ENCODE measurements at regions not wholly inside any gene's neighbourhood (a gene's known extent, or its start where the extent isn't known, plus 50 kb on each side); places are given as distances from the start of the nearest gene placed in this dataset.

DNA sequence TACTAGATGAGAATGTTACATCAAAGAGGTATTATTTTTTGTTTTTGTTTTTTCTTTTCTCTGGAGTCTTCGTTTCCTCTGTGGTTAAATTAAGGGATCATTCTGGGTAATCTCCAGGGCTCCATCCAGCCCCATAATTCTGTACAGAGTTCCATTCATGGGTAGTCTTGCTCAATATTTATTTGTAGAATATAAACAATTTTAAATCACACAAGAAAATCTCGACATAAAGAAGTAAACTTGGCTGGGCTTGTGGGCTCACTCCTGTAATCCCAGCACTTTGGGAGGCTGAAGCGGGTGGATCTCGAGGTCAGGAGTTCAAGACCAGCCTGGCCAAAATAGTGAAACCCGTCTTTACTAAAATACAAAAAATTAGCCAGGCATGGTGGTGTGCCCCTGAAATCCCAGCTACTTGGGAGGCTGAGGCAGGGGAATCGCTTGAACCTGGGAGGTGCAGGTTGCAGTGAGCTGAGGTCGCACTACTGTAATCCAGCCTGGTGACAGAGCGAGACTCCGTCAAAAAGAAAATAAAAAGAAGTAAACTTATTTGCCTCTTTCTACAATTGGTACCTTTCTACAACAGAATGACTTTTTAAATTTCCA lies 166.8 kb upstream of the TGFBR2 start:
- Histone ChIP-seq H3K36me3 (replicated peaks) (no peaks in the 10 kb centered on the region), H3K27me3 (replicated peaks) (no peaks in the 10 kb centered on the region), H3K27ac (no peak overlapping the region), H3K4me3 (ENCODE audit: low read depth, low read length) (no peak overlapping the region)
- TF ChIP-seq CTCF (IDR thresholded peaks at IDR 0.05; ENCODE audit: low read depth, low read length, missing control alignments): no peak
- in situ Hi-C loops (cut with HindIII; ENCODE audit: low pct_ligation_motif_present, low sequenced_read_pairs): no loop called here
- no peak for DNase-seq

DNA sequence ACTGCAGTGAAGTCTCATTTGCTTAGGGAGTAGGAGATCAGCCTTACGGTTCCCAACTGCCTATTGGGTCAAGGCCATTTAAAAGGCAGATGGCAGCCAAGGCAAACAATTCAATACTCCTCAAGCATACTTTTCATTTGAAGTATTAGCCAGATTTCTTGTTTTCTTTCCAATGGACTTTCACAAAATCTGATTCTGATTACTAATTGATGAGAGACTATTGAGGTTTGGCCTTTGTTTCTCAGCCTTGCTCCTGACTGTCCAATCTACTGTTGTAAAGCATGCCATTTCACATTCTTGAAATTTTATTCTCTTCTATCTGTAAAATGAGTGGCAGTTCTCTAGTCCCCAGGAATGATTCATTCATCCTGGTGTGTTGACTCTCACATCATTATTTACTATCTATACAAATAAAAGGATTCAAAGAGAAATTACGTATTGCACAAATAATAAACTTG lies 166.2 kb upstream of the TGFBR2 start:
- H3K27me3 ChIP-seq (replicated peaks): no peaks in the 10 kb centered on the region
- peak; percentile 39 for DNase-seq
- in situ Hi-C loops (cut with HindIII; ENCODE audit: low pct_ligation_motif_present, low sequenced_read_pairs): no loop called here
- H3K27ac ChIP-seq: no peak overlapping the region
- H3K36me3 ChIP-seq (replicated peaks): no peaks in the 10 kb centered on the region
- no peak for TF ChIP-seq CTCF (IDR thresholded peaks at IDR 0.05; ENCODE audit: low read depth, low read length, missing control alignments)
- H3K4me3 ChIP-seq (ENCODE audit: low read depth, low read length): no peak overlapping the region

DNA sequence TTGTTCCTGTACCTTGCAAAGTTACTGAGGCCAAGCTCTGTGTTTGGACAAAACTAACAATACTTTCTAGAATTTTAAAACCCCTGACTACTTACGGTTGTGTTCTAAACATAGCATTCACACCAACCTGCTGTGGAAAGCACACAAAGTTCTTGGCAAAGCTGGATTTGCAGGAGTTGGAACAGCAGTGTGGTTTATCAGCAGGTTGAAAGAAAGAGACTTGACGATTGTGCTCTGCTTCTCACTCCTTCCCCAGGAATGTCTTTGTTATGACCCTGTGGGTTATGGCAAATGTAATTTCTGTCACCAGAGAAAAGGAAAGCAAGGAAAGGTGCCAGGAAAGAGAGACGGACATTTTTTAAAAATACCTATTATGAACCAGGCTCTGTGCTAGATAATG lies 165.5 kb upstream of the TGFBR2 start:
- no peak for TF ChIP-seq CTCF (IDR thresholded peaks at IDR 0.05; ENCODE audit: low read depth, low read length, missing control alignments)
- no peaks in the 10 kb centered on the region for H3K27me3 ChIP-seq (replicated peaks)
- DNase-seq: no peak
- in situ Hi-C loops (cut with HindIII; ENCODE audit: low pct_ligation_motif_present, low sequenced_read_pairs): no loop called here
- H3K36me3 ChIP-seq (replicated peaks): no peaks in the 10 kb centered on the region
- H3K27ac ChIP-seq: no peak overlapping the region
- H3K4me3 ChIP-seq (ENCODE audit: low read depth, low read length): no peak overlapping the region

- H3K27me3 ChIP-seq (replicated peaks): no peaks in the 10 kb centered on the region
- no peak for DNase-seq
- no peak for TF ChIP-seq CTCF (IDR thresholded peaks at IDR 0.05; ENCODE audit: low read depth, low read length, missing control alignments)
- in situ Hi-C loops (cut with HindIII; ENCODE audit: low pct_ligation_motif_present, low sequenced_read_pairs): no loop called here
- H3K36me3 ChIP-seq (replicated peaks): no peaks in the 10 kb centered on the region
- H3K4me3 ChIP-seq (ENCODE audit: low read depth, low read length): no peak overlapping the region
- H3K27ac ChIP-seq: no peak overlapping the region
Measured at GRCh38 chr3:30443756-30444673, 162.4 kb upstream of the TGFBR2 start.

DNA sequence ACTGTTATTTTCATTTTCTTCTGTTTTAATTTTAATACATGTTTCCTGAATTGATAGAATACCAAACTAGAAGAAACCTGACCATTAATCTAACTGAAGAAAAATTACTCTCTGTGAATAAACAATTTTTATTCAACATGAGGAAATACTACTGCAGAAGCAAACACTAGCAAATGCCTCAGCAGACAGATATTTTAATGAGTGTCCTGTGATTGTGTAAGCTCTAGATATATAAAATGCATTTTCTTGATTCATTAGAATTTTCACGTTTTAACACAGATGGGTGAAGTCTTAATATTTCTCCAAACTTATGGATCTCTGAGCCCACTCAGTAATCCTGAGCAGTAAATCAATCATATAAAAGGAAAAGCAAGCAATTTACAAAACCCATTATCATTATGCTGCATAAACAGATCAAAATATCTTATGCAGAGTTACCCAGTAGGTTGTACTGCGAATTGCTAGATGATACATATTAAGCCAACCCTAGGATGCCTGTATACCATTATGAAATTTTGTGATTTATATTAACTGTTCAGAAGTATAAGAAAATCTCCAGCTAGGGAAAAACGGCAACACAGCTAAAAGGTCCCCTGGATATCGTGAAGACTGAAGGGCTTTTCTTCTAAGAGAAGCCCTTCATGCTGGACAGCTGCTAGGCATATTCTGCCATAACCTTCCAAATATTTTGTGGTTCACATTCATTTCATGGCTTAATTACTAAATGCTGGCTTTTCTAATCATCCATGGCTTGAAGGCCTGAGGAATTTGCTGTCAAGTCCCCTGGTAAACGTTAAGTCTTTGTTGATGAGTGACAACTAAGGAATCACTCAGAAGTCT lies 157.7 kb upstream of the TGFBR2 start:
- Histone ChIP-seq H3K36me3 (replicated peaks) (no peaks in the 10 kb centered on the region), H3K4me3 (ENCODE audit: low read depth, low read length) (no peak overlapping the region), H3K27ac (no peak overlapping the region), H3K27me3 (replicated peaks) (no peaks in the 10 kb centered on the region)
- DNase-seq: no peak
- in situ Hi-C loops (cut with HindIII; ENCODE audit: low pct_ligation_motif_present, low sequenced_read_pairs): no loop called here
- TF ChIP-seq CTCF (IDR thresholded peaks at IDR 0.05; ENCODE audit: low read depth, low read length, missing control alignments): no peak
